Progenitor cell of endocrine pancreas (in vitro differentiated cells): ENCODE measurements at regions not wholly inside any gene's neighbourhood (a gene's known extent, or its start where the extent isn't known, plus 50 kb on each side); places are given as distances from the start of the nearest gene placed in this dataset.

ENCODE experiments used
- DNase-seq: peaks from one replicate; pipeline ENCODE4 v3.0.0; 2021; ENCODE audit warnings: low spot score; ENCODE audit not compliant: unreplicated experiment
- H3K27ac Mint-ChIP-seq: 2 replicates; pipeline ENCODE4 v1.8.0; 2021; ENCODE audit warnings: mild to moderate bottlenecking, moderate library complexity, mixed read lengths
- H3K27me3 Mint-ChIP-seq: 2 replicates; pipeline ENCODE4 v1.8.0; 2021; ENCODE audit warnings: mixed read lengths
- H3K36me3 Mint-ChIP-seq: 2 replicates; pipeline ENCODE4 v1.8.0; 2022; ENCODE audit warnings: mixed read lengths; ENCODE audit not compliant: insufficient read depth
- H3K4me1 Mint-ChIP-seq: 2 replicates; pipeline ENCODE4 v1.8.0; 2021; ENCODE audit warnings: low read depth, mixed read lengths
- H3K4me3 Mint-ChIP-seq: 2 replicates; pipeline ENCODE4 v1.8.0; 2021; ENCODE audit warnings: low read depth, mild to moderate bottlenecking, moderate library complexity, mixed read lengths
- H3K9me3 Mint-ChIP-seq: 2 replicates; pipeline ENCODE4 v1.8.0; 2021; ENCODE audit warnings: low read depth, mixed read lengths
- CTCF ChIP-seq: fragments of 200-600 bp; sonication (generic); IDR thresholded peaks from one replicate; pipeline ENCODE4 v1.5.0; 2021; ENCODE audit warnings: antibody characterized with exemption, mild to moderate bottlenecking; ENCODE audit not compliant: unreplicated experiment

GRCh38 chr17:77600346-77600745, 358.2 kb upstream of the TNRC6C start:
- Mint-ChIP-seq H3K27me3 (peaks cover 19% of the 10 kb centered on the region), H3K27ac (no peak overlapping the region), H3K9me3 (no peaks in the 10 kb centered on the region), H3K4me1 (peaks cover 6% of the 10 kb centered on the region), H3K36me3 (no peaks in the 10 kb centered on the region), H3K4me3 (no peak overlapping the region)
- no peak for TF ChIP-seq CTCF
- no peak for DNase-seq

GRCh38 chr17:77601054-77601979, 357.2 kb upstream of the TNRC6C start:
- Mint-ChIP-seq H3K4me3 (no peak overlapping the region), H3K9me3 (no peaks in the 10 kb centered on the region), H3K4me1 (no peaks in the 10 kb centered on the region), H3K27me3 (peaks cover 13% of the 10 kb centered on the region), H3K27ac (no peak overlapping the region), H3K36me3 (no peaks in the 10 kb centered on the region)
- TF ChIP-seq CTCF = no peak
- no peak for DNase-seq

- Mint-ChIP-seq H3K4me3 (no peak overlapping the region), H3K27me3 (peaks cover 13% of the 10 kb centered on the region), H3K36me3 (no peaks in the 10 kb centered on the region), H3K9me3 (no peaks in the 10 kb centered on the region), H3K27ac (no peak overlapping the region), H3K4me1 (no peaks in the 10 kb centered on the region)
- TF ChIP-seq CTCF = no peak
- no peak for DNase-seq
Observed at GRCh38 chr17:77602062-77602746, 356.3 kb upstream of the TNRC6C start.

- Mint-ChIP-seq H3K27me3 (peaks cover 19% of the 10 kb centered on the region), H3K36me3 (no peaks in the 10 kb centered on the region), H3K4me3 (no peak overlapping the region), H3K27ac (no peak overlapping the region), H3K9me3 (no peaks in the 10 kb centered on the region), H3K4me1 (no peaks in the 10 kb centered on the region)
- no peak for DNase-seq
- TF ChIP-seq CTCF = no peak
Observed at GRCh38 chr17:77602883-77603640, 355.4 kb upstream of the TNRC6C start.
